ENCODE measurements at regions not wholly inside any gene's neighbourhood (a gene's known extent, or its start where the extent isn't known, plus 50 kb on each side); places are given as distances from the start of the nearest gene placed in this dataset.
"Not testable (repeated sequence)": the region's sequence is repeated elsewhere in the genome, so short reads cannot be mapped to it uniquely, and the experiment has no call there.

GRCh38 chrY:19644889-19645638, 99.5 kb downstream of the KDM5D start:
- DNase-seq = no peak

DNA sequence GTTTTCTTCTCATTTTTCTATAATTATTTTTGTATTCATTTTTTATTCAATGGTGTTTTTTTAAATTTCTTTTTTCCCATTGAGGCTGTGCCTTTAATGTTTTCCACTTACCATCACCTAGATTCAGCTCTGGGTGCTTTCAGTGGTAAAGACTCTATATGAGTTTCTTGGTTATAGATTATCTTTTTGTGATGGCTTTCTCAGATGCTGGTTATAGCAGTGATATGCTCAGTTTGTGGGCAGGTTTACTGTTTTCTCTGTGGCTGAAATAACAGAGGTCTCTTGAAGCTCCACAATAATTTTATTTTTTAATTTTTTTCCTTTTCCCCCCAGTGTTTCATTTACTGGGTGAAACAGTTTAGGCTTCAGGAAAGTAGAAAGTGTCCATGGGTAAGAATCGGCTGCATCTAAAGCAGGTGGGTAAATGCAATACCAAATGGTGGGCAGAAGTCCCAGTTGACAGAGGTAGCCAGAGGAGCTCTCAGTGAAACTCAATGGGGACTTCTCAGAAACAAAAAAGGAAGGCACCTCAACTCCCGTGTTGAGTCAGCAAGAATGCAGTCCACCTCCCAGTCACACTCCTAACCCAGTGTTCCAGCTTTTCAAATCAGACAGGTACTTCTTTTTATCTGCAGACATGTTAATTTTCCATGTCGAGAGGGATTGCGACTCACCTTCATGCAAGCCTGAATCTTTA, 106.7 kb downstream of the KDM5D start:
- DNase-seq = no peak

GRCh38 chrY:19628926-19629325, 115.6 kb downstream of the KDM5D start:
- DNase-seq = no peak

DNA sequence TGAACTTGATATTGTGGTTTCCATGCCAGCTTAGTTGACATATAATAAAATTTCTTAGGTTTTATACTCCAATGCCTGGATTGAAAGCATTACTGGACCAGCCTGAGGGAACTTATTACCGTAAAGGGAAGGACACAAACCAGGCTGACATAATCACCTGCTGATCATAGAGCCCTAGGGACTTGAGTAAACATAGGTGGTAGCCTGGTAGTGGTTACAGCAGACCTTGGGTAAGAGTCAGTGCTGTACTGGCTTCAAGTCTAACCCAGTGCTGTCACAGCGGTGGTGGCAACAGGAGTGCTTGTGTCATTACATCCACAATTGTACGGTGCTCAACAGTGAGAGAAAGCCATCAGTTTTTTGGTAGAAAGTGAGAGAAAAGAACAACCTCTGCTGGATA, 122.1 kb downstream of the KDM5D start:
- no peak for DNase-seq

DNA sequence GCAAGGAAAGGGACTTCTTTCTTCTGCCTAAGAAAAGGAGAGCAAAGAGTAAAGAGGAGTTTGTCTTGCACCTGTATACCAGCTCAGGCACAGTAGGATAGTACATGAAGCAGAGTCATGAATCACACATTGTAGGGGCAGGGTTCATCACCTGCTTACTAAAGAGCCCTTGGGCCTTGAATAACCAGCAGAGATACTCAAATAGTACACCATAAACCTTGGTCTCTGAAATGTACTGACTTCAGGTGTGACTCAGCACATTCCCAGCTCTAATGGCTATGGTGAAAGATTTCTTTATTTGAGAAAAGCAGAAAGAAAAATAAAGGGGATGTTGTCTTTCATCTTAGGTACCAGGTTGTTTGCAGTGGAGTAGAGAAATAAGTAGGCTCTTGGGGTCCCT, 122.8 kb downstream of the KDM5D start:
- no peak for DNase-seq

DNA sequence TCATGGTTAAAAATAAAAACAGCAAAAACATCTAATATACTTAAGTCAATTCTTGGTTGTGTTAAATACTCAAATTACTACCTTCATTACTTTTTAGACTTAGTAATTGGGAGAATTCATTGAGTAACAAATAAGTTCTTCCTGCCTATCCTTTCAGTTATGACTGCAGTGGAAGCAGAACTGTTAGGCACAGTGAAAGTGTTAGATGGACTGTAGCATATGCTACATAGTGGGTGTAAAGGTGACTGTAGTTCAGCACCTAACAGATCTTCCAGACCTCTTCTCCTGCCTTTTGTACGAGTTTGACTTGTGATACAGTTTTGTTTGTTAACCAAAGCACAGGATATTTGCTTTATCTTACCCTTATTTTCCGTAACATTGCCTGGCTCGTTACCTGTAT, 143.4 kb downstream of the KDM5D start:
- DNase-seq = no peak

DNA sequence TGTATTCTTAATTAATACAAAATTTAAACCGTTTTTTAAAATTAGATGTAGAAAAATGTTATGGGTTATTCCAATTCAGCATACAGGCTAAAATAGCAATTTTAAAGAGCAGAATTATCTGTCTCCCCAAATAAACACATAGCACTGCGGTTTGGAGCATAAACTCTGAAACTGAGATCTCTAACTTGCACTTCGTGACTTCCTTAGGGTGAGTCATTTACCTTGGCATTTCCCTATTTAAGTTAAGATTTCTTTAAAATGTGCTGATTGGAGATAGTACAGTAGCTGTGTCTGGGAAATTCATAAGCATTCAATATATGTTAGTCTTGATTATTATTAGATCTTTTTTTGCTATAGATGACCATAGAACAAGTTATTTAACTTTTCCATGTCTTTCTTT, 143.8 kb downstream of the KDM5D start:
- DNase-seq = peak; percentile 7

DNA sequence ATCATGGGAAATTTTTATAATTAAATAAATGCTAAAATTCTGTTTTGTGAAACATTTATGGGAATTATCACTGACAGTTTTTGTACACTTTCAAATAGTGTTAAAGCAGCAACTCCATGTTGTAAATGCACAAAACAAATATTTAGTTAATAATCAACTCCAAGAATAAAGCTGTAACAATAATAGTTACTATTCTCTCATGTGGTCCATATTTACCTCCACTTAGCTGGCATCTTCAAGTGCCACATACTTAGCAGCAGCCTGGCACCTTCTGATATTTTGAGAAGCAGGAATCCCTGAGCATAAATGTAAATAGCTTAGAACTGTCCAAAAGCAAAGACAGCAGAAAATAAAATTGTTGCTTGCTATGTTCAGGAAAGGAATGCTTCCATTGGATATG, 154.3 kb downstream of the KDM5D start:
- no peak for DNase-seq

DNA sequence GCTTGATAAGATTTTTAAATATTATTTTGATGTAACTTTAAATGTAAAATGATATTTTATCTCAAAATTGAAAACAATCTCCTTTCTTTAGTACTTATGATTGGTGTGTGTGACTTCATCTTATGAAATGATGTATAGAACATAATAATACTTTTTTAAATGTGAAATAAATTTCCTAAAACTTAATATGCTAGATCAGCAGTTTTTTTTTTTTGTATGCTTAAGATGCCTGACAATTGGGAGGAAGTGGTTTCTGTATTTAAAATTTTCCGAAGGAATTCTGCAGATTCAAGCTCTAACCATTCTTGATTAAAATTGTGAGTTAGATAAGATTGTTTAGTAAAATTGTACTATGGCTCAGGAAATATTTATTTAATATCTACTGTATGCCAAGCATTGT, 154.9 kb downstream of the KDM5D start:
- no peak for DNase-seq

DNA sequence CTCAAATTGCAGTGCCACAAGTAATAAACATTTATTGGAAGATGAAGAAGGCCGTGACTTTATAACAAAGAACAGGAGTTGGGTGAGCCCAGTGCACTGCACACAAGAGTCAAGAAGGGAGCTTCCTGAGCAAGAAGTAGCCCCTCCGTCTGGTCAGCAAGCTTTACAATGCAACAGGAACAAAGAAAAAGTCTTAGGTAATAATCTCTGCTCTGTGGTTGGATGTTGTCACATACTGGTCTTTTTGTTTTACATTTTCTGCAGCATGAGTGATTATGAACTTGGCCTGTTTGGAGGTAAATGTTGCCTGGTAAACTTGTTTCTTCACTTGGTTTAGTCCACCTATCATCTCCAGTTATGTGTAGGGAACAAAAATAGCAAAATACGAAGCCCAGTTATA, 157.2 kb downstream of the KDM5D start:
- no peak for DNase-seq

GRCh38 chrY:19580990-19581389, 163.5 kb downstream of the KDM5D start:
- DNase-seq = not testable (repeated sequence)

- peak; percentile 1 for DNase-seq
Observed at GRCh38 chrY:19578281-19578874, 166.1 kb downstream of the KDM5D start.

DNA sequence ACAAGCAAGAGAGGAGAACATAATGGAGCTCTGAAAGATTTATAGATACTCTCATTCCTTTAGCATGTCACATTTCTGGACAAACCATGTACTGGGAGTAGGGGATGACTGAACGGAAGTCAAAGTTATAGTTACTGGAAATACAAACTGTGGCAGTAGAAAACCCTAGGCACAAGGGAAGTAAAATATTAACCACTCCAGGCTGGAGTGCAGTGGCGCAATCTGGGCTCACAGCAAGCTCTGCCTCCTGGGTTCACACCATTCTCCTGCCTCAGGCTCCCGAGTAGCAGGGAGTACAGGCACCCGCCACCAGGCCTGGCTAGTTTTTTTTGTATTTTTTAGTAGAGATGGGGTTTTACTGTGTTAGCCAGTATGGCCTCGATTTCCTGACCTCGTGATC, 167.3 kb downstream of the KDM5D start:
- DNase-seq = no peak

GRCh38 chrY:19574939-19575338, 169.6 kb downstream of the KDM5D start:
- no peak for DNase-seq

DNA sequence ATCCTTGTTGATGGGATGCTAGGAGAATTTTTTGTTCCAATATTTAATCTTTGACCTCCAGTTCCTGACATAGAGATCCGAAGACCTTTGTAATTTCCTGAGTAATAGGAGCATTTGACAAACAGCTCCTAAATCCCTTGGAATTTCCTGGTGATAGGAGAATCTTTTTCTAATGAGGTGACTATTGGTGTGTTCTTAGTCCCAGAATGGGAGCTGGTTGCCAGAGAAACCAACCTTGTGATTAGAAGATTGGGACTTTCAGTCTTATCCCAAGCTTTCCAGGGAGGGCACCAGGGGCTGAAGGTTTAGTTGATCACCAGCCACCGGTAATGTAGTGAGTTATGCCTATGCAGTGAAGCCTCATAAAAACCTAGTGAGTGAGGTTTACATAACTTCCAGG, 170.9 kb downstream of the KDM5D start:
- DNase-seq = no peak

GRCh38 chrY:19570999-19571398, 173.5 kb downstream of the KDM5D start:
- no peak for DNase-seq

GRCh38 chrY:19567943-19568342, 176.6 kb downstream of the KDM5D start:
- DNase-seq = peak; percentile 20

- peak; percentile 95 for DNase-seq
Observed at GRCh38 chrY:19567051-19567921, 177.2 kb downstream of the KDM5D start.

DNA sequence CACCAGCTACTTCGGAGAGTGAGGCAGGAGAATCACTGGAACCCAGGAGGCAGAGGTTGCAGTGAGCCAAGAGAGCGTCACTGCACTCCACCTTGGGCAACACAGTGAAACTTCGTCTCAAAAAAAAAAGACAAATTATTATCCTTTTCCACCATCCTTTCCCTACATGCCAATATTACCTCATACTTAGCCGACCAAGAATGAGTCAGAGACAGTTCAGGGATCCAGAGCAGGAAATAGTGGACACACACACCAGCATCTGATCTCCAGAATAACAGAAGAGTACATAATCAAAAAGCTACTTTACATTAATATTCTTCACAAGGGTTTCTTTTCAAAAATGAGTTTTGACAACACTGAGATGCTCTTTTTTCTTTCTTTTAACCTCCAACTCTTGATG, 185.4 kb downstream of the KDM5D start:
- DNase-seq = peak; percentile 21

GRCh38 chrY:19549671-19550466, 194.7 kb downstream of the KDM5D start:
- DNase-seq = no peak

GRCh38 chrY:19541475-19542306, 202.8 kb downstream of the KDM5D start:
- DNase-seq = no peak
